Tibial nerve (tissue), 4 donors: ENCODE measurements at regions not wholly inside any gene's neighbourhood (a gene's known extent, or its start where the extent isn't known, plus 50 kb on each side); places are given as distances from the start of the nearest gene placed in this dataset.
"Not testable (repeated sequence)": the region's sequence is repeated elsewhere in the genome, so short reads cannot be mapped to it uniquely, and the experiment has no call there.

Experiments used
- DNase-seq, 2 donors: peaks; one replicate each; pipeline ENCODE4 v3.0.0-alpha.2; 2019; ENCODE audit warnings: low spot score in 2 of 2
- H3K27ac ChIP-seq, 4 donors: fragments of 200-600 bp; sonication (generic) in 3 of 4; one replicate each; pipeline ENCODE4 v1.5.1; 2017 to 2019; ENCODE audit warnings: mild to moderate bottlenecking in 1 of 4
- H3K27me3 ChIP-seq, 2 donors: fragments of 200-600 bp; sonication (generic) in 1 of 2; one replicate each; pipeline versions ENCODE4 v1.5.1 to v1.6.0; 2017 to 2019
- H3K36me3 ChIP-seq, 3 donors: fragments of 200-600 bp; sonication (generic); one replicate each; pipeline ENCODE4 v1.5.1; 2018 to 2019
- H3K4me1 ChIP-seq, 4 donors: fragments of 200-600 bp; sonication (generic) in 3 of 4; one replicate each; pipeline ENCODE4 v1.5.1; 2017 to 2019
- H3K4me3 ChIP-seq, 4 donors: fragments of 200-600 bp; sonication (generic) in 3 of 4; one replicate each; pipeline ENCODE4 v1.5.1; 2017 to 2019; ENCODE audit warnings: mild to moderate bottlenecking in 1 of 4, moderate library complexity in 1 of 4
- H3K9me3 ChIP-seq, 4 donors: fragments of 200-600 bp; sonication (generic) in 3 of 4; one replicate each; pipeline ENCODE4 v1.5.1; 2017 to 2019
- EP300 ChIP-seq, 2 donors: sonication (generic); formaldehyde crosslinking; IDR thresholded peaks; one replicate each; pipeline ENCODE4 v1.6.1; 2017; ENCODE audit warnings: antibody characterized with exemption in 2 of 2, mild to moderate bottlenecking in 1 of 2
- POLR2A ChIP-seq, 2 donors: fragments of 450-650 bp; IDR thresholded peaks; one replicate each; pipeline ENCODE4 v1.6.1; 2017; ENCODE audit warnings: antibody characterized with exemption in 2 of 2, mild to moderate bottlenecking in 2 of 2, moderate library complexity in 2 of 2
- WGBS, 2 donors: methylation state at CpG; one replicate each; pipeline ENCODE4 v1.1.5; 2018; 5-methylcytosine and 5-hydroxymethylcytosine counted together
- TF ChIP-seq, protein P1 (sequence below), 5 experiments: fragments of 200-600 bp in 3 of 5; fragments of 450-650 bp in 2 of 5; sonication (generic) in 3 of 5; IDR thresholded peaks; one replicate each; pipeline ENCODE4 v1.5.1; 2016 to 2019; ENCODE audit warnings: antibody characterized with exemption in 5 of 5, mild to moderate bottlenecking in 3 of 5, moderate library complexity in 2 of 5

DNA sequence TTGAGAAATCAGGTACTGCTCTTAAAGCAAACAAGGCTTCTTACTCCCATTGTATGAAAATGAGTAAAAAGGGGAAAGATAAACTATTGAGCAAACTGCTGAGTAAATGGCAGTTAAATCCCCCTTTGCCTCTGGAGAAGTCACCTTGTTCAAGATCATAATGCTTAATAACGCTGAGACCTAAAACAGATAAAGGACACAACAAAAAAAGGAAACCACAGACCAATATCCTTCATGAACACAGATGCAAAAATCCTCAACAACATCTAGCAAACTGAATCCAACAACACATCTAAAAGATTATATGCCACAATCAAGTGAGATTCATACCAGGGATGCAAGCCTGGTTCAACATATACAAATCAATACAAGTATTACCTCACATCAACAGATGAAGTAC lies 109.0 kb upstream of the MDM1 start:
- TF ChIP-seq POLR2A (IDR thresholded peaks at IDR 0.05), result no peak
- TF ChIP-seq EP300 (IDR thresholded peaks at IDR 0.05), result no peak
- TF ChIP-seq, protein P1, sequence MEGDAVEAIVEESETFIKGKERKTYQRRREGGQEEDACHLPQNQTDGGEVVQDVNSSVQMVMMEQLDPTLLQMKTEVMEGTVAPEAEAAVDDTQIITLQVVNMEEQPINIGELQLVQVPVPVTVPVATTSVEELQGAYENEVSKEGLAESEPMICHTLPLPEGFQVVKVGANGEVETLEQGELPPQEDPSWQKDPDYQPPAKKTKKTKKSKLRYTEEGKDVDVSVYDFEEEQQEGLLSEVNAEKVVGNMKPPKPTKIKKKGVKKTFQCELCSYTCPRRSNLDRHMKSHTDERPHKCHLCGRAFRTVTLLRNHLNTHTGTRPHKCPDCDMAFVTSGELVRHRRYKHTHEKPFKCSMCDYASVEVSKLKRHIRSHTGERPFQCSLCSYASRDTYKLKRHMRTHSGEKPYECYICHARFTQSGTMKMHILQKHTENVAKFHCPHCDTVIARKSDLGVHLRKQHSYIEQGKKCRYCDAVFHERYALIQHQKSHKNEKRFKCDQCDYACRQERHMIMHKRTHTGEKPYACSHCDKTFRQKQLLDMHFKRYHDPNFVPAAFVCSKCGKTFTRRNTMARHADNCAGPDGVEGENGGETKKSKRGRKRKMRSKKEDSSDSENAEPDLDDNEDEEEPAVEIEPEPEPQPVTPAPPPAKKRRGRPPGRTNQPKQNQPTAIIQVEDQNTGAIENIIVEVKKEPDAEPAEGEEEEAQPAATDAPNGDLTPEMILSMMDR (IDR thresholded peaks at IDR 0.05), result no peak
- no peak overlapping the region for H3K4me3 ChIP-seq
- WGBS, 2 donors, result 83 to 88% methylated on average over 1 of the region's 1 CpG
- peaks cover 0 to 7% (median 3%) of the 10 kb centered on the region in 4 donors for H3K9me3 ChIP-seq
- DNase-seq, result no peak
- no peaks in the 10 kb centered on the region for H3K4me1 ChIP-seq
- no peaks in the 10 kb centered on the region for H3K36me3 ChIP-seq
- no peaks in the 10 kb centered on the region for H3K27me3 ChIP-seq
- no peak overlapping the region for H3K27ac ChIP-seq

DNA sequence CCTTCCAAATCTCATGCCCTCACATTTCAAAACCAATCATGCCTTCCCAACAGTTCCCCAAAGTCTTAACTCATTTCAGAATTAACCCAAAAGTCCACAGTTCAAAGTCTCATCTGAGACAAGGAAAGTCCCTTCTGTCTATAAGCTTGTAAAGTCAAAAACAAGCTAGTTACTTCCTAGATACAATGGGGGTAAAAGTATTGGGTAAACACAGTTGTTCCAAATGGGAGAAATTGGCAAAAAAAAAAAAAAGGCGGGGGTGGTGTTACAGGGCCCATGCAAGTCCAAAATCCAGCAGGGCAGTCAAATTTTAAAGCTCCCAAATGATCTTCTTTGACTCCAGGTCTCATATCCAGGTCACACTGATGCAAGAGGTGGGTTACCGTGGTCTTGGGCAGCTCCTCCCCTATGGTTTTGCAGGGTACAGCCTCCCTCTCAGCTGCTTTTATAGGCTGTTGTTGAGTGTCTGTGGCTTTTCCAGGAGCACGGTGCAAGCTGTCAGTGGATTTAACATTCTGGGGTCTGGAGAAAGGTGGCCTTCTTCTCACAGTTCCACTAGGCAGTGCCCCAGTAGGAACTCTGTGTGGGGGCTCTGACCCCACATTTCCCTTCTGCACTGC lies 110.3 kb upstream of the MDM1 start:
- not testable (repeated sequence) for H3K27me3 ChIP-seq, H3K27ac ChIP-seq, H3K36me3 ChIP-seq, H3K4me1 ChIP-seq, DNase-seq, H3K4me3 ChIP-seq, H3K9me3 ChIP-seq
- WGBS, 2 donors, result 76 to 79% methylated on average over 3 of the region's 3 CpGs

DNA sequence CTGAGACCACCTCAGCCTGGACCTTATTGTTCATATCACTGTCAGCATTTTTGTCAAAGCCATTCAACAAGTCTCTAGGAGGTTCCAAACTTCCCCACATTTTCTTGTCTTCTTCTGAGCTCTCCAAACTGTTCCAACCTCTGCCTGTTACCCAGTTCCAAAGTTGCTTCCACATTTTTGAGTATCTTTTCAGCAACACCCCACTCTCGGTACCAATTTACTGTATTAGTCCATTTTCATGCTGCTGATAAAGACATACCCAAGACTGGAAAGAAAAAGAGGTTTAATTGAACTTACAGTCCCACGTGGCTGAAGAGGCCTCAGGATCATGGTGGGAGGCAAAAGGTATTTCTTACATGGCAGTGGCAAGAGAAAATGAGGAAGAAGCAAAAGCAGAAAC lies 111.5 kb upstream of the MDM1 start:
- 89 to 95% methylated on average over 2 of the region's 2 CpGs for WGBS, 2 donors
- DNase-seq, H3K9me3 ChIP-seq, H3K27ac ChIP-seq, H3K4me1 ChIP-seq, H3K27me3 ChIP-seq, H3K4me3 ChIP-seq, H3K36me3 ChIP-seq: not testable (repeated sequence)

DNA sequence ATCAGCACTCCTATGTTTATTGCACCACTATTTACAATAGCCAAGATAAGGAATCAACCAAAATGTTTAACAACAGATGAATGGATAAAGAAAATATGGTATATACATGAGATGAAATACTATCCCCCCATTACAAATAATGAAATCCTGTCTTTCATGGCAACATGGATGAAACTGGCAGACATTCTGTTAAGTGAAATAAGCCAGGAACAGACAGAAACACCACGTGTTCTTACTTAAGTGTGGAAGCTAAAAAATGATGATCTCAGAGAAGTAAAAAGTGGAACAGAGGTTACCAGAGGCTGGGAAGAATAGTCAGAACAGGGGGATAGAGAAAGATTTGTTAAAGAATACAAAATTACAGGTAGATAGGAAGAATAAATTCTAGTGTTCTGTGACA lies 113.7 kb upstream of the MDM1 start:
- TF ChIP-seq EP300 (IDR thresholded peaks at IDR 0.05), result no peak
- TF ChIP-seq POLR2A (IDR thresholded peaks at IDR 0.05), result no peak
- TF ChIP-seq, protein P1 (IDR thresholded peaks at IDR 0.05), result no peak
- no peak for DNase-seq
- WGBS, 2 donors, result 29 to 38% methylated on average over 1 of the region's 1 CpG
- H3K27ac ChIP-seq, result no peak overlapping the region
- H3K4me3 ChIP-seq, result no peak overlapping the region
- H3K27me3 ChIP-seq, result no peaks in the 10 kb centered on the region
- peaks cover 0 to 4% (median under 1%) of the 10 kb centered on the region in 4 donors for H3K4me1 ChIP-seq
- no peaks in the 10 kb centered on the region for H3K36me3 ChIP-seq
- peaks cover 0 to 7% (median 3%) of the 10 kb centered on the region in 4 donors for H3K9me3 ChIP-seq

DNA sequence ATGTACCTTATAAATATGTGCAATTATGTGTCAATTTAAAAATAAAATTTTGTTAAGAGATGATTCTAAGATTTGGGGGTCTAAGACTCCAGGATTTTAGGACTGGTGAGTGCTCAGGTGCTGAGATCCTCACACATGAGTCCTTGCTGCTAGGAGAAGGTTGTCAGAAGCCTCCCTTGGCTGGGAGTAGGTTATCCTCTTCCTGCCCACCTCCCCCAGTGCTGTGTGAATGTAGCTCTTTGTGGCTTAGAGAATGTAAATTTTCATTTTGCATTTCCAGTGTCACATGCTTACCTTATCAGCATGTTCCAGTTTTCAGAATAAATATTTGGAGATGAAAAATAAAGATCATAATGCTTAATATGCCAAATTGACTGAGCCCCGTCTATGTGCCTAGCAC lies 114.2 kb upstream of the MDM1 start:
- Histone ChIP-seq H3K27me3 (no peaks in the 10 kb centered on the region), H3K4me1 (peaks cover 0 to 10% (median 4%) of the 10 kb centered on the region in 4 donors), H3K36me3 (no peaks in the 10 kb centered on the region), H3K9me3 (peaks cover 0 to 7% (median 3%) of the 10 kb centered on the region in 4 donors), H3K27ac (no peak overlapping the region), H3K4me3 (no peak overlapping the region)
- TF ChIP-seq POLR2A (IDR thresholded peaks at IDR 0.05), result no peak
- no peak for TF ChIP-seq EP300 (IDR thresholded peaks at IDR 0.05)
- TF ChIP-seq, protein P1 (IDR thresholded peaks at IDR 0.05), result no peak
- 73 to 97% methylated on average over 1 of the region's 1 CpG for WGBS, 2 donors
- no peak for DNase-seq

DNA sequence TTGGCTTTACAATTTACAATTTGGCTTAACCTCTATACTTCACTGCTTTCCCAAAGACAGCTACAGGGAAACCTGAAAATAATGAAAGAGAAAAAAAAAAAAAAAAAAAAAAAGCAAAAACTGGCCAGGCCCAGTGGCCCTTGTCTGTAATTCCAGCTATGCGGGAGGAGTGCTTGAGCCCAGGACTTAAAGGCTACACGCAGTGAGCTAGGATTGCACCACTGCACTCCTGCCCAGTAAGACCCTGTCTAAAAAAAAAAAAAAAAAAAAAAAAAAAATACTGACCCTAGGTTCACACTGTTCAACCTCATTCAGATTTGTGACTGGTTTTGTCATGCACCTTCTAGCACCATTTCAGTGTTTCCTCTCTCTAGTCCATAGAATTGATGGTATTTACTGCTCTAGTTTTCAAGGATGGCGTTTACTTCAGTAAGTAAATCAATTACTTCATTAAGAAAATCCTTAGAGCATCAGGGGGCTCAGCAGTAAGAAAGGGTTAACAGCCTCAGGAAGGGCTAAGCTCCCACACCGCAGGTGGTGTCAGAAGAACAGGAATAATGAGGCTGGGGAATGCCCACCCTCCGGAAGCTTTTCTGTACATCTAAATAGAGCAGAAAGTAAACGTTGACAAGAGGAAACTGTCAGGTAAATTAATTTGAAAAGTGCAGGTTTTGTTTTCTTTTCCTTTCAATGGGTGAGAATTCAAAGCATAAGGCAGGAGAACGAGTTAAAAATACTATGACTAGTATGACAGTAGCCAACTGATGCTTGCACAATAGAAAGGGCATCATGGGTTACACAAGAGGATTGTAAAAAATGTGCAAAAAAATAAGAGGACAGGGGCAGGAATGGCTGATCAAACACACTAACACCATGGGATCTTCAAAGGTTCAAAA lies 115.0 kb upstream of the MDM1 start:
- Histone ChIP-seq H3K27me3 (no peaks in the 10 kb centered on the region), H3K4me1 (peaks cover 0 to 18% (median 11%) of the 10 kb centered on the region in 4 donors), H3K4me3 (no peak overlapping the region), H3K27ac (no peak overlapping the region), H3K36me3 (no peaks in the 10 kb centered on the region), H3K9me3 (peaks cover 0 to 7% (median 3%) of the 10 kb centered on the region in 4 donors)
- no peak for TF ChIP-seq EP300 (IDR thresholded peaks at IDR 0.05)
- TF ChIP-seq, protein P1 (IDR thresholded peaks at IDR 0.05), result no peak
- TF ChIP-seq POLR2A (IDR thresholded peaks at IDR 0.05), result no peak
- no peak for DNase-seq
- WGBS, 2 donors, result 36 to 39% methylated on average over 7 of the region's 7 CpGs
